K562 (cell line): ENCODE measurements at regions not wholly inside any gene's neighbourhood (a gene's known extent, or its start where the extent isn't known, plus 50 kb on each side); places are given as distances from the start of the nearest gene placed in this dataset.
"Not testable (repeated sequence)": the region's sequence is repeated elsewhere in the genome, so short reads cannot be mapped to it uniquely, and the experiment has no call there.

ENCODE experiments used
- ATAC-seq: fragments of 200-7000 bp; cut with Tn5 transposase; 3 replicates; pipeline ENCODE4 v1.9.1; 2020; ENCODE audit warnings: moderate library complexity
- BruUV-seq: library from RNA; stranded (reverse); fragments of 400-500 nt; replicated peaks from 2 replicates; lab custom pipeline; 2021; lab: Mats Ljungman, UMichigan
- CTCF ChIA-PET: fragments of 300-600 bp; formaldehyde crosslinking; extraction: SDS; loops from one replicate; lab custom pipeline; 2021; ENCODE audit warnings: low intra/inter-chr PET ratio; lab: Yijun Ruan, JAX
- POLR2A ChIA-PET: fragments of 300-600, 350-650 bp; sonication (Branson Sonifier 250); formaldehyde crosslinking; extraction: SDS; loops from one replicate; lab custom pipeline; 2021; ENCODE audit warnings: antibody characterized with exemption, inconsistent platforms; lab: Yijun Ruan, JAX
- DNase-seq, 4 experiments: peaks; one replicate each; pipeline versions ENCODE4 v3.0.0 to v3.0.0-alpha.2; 2011 to 2018; ENCODE audit warnings: low spot score in 3 of 4, mixed read lengths in 3 of 4; ENCODE audit errors: extremely low read depth in 1 of 4
- FAIRE-seq: peaks from 2 replicates; lab custom pipeline; 2011; peaks lifted over from hg19 to GRCh38; lab: Jason Lieb, UNC
- H2AFZ ChIP-seq: 2 replicates; pipeline ENCODE4 v1.6.0; 2011; ENCODE audit warnings: low read depth, low read length, control low read depth, inconsistent platforms
- H3K27ac ChIP-seq: fragments of 200-600 bp; 3 replicates; pipeline ENCODE4 v1.8.0; 2011; ENCODE audit warnings: low read depth, mild to moderate bottlenecking, control low read depth, inconsistent platforms, low read length, moderate library complexity, mixed read lengths; ENCODE audit errors: extremely low read depth
- H3K27me3 ChIP-seq, 2 experiments: fragments of 300-600 bp in 1 of 2; 2 replicates in 1 of 2; 3 replicates in 1 of 2; pipeline versions ENCODE4 v1.6.0 to v1.8.0; 2011; ENCODE audit warnings: inconsistent platforms in 2 of 2, low read length in 2 of 2, mild to moderate bottlenecking in 1 of 2, mixed read lengths in 1 of 2, moderate library complexity in 1 of 2; ENCODE audit not compliant: control insufficient read depth in 2 of 2, insufficient read depth in 2 of 2
- H3K36me3 ChIP-seq: fragments of 300-600 bp; 3 replicates; pipeline ENCODE4 v1.8.0; 2011; ENCODE audit warnings: mild to moderate bottlenecking, low read length, inconsistent platforms; ENCODE audit not compliant: control insufficient read depth, insufficient read depth
- H3K4me1 ChIP-seq, 2 experiments: fragments of 200-600 bp in 1 of 2; replicated peaks in 1 of 2; 2 replicates in 1 of 2; 3 replicates in 1 of 2; pipeline versions ENCODE4 v1.5.1 to v1.8.0; 2011; ENCODE audit warnings: inconsistent platforms in 2 of 2, low read length in 2 of 2, mild to moderate bottlenecking in 1 of 2, mixed read lengths in 1 of 2, moderate library complexity in 1 of 2; ENCODE audit not compliant: control insufficient read depth in 2 of 2, insufficient read depth in 2 of 2
- H3K4me2 ChIP-seq: 2 replicates; pipeline ENCODE4 v1.6.1; 2011; ENCODE audit warnings: low read length, control low read depth, inconsistent platforms, mixed read lengths; ENCODE audit not compliant: insufficient read depth
- H3K4me3 ChIP-seq: fragments of 200-600 bp; sonication (generic), shearing (Covaris generic); 2 replicates; pipeline ENCODE4 v1.5.1; 2016; ENCODE audit warnings: control low read depth, inconsistent platforms
- H3K79me2 ChIP-seq: fragments of 200-600 bp; 3 replicates; pipeline ENCODE4 v1.8.0; 2011; ENCODE audit warnings: low read length, inconsistent platforms; ENCODE audit not compliant: control insufficient read depth, insufficient read depth
- H3K9ac ChIP-seq, 2 experiments: 2 replicates each; pipeline versions ENCODE4 v1.6.0 to v1.6.1; 2011; ENCODE audit warnings: low read depth in 2 of 2, low read length in 2 of 2, control low read depth in 1 of 2, inconsistent platforms in 1 of 2, mild to moderate bottlenecking in 1 of 2, mixed read lengths in 1 of 2; ENCODE audit not compliant: insufficient read depth in 1 of 2
- H3K9me1 ChIP-seq: one replicate; pipeline ENCODE4 v1.6.0; 2011; ENCODE audit warnings: inconsistent platforms, mild to moderate bottlenecking, low read length, moderate library complexity; ENCODE audit not compliant: control insufficient read depth, insufficient read depth
- H3K9me3 ChIP-seq: replicated peaks from 2 replicates; pipeline ENCODE4 v1.5.1; 2011; ENCODE audit warnings: low read depth, low read length, inconsistent platforms; ENCODE audit not compliant: control insufficient read depth, insufficient read depth
- H4K20me1 ChIP-seq: replicated peaks from 2 replicates; pipeline ENCODE4 v1.6.1; 2011; ENCODE audit warnings: low read length, inconsistent platforms, mixed read lengths; ENCODE audit not compliant: control insufficient read depth, insufficient read depth
- BCOR ChIP-seq: fragments of 450-650 bp; IDR thresholded peaks from 2 replicates; pipeline ENCODE4 v1.6.1; 2016
- CREB1 ChIP-seq, 2 experiments: sonication (generic) in 1 of 2; formaldehyde crosslinking in 1 of 2; IDR thresholded peaks; 2 replicates each; pipeline versions ENCODE4 v1.6.1 to v1.8.0; 2012 to 2022; ENCODE audit warnings: inconsistent platforms in 1 of 2, mild to moderate bottlenecking in 1 of 2, missing genetic modification reagents in 1 of 2, moderate library complexity in 1 of 2
- CREM ChIP-seq: IDR thresholded peaks from 2 replicates; pipeline ENCODE4 v1.6.1; 2014; ENCODE audit warnings: antibody characterized with exemption, low read depth
- ELF1 ChIP-seq: fragments of 200-800 bp; sonication (Bioruptor generic); IDR thresholded peaks from 2 replicates; pipeline ENCODE4 v1.6.1; 2016; ENCODE audit warnings: missing genetic modification characterization, missing compliant biosample characterization
- ETV1 ChIP-seq: fragments of 450-650 bp; conservative IDR thresholded peaks from 2 replicates; pipeline ENCODE4 v1.6.1; 2016; ENCODE audit warnings: missing genetic modification characterization, control low read depth, low read depth, missing compliant biosample characterization
- NR2C1 ChIP-seq, 2 experiments: fragments of 450-650 bp; IDR thresholded peaks; 2 replicates each; pipeline ENCODE4 v1.6.1; 2017; ENCODE audit warnings: mild to moderate bottlenecking in 2 of 2, antibody characterized with exemption in 1 of 2, inconsistent platforms in 1 of 2, missing compliant biosample characterization in 1 of 2, missing genetic modification characterization in 1 of 2
- TRIM28 ChIP-seq: fragments of 450-650 bp; IDR thresholded peaks from 2 replicates; pipeline ENCODE4 v1.6.1; 2017
- ZNF146 ChIP-seq: IDR thresholded peaks from one replicate; pipeline ENCODE4 v1.6.1; 2018; ENCODE audit warnings: missing compliant biosample characterization; ENCODE audit not compliant: unreplicated experiment
- WGBS: fragments of 100-300 bp; shearing (Covaris generic); methylation state at CpG from one replicate; pipeline ENCODE4 v1.1.6; 2016; ENCODE audit warnings: low coverage, mixed read lengths; ENCODE audit not compliant: insufficient coverage; ENCODE audit errors: missing lambda C conversion rate; 5-methylcytosine and 5-hydroxymethylcytosine counted together
- in situ Hi-C: fragments of 300-500 bp; cut with MboI; formaldehyde crosslinking; loops from 4 replicates; pipeline ENCODE4 v1.15.0; 2018; ENCODE audit warnings: inconsistent platforms, mixed read lengths
- intact Hi-C: fragments of 100-400 bp; cut with micrococcal nuclease; formaldehyde crosslinking; loops from 2 replicates; pipeline ENCODE4 v1.14.2; 2022
- TF ChIP-seq, protein P1 (sequence below): sonication (generic); IDR thresholded peaks from 2 replicates; pipeline ENCODE4 v1.6.1; 2016

DNA sequence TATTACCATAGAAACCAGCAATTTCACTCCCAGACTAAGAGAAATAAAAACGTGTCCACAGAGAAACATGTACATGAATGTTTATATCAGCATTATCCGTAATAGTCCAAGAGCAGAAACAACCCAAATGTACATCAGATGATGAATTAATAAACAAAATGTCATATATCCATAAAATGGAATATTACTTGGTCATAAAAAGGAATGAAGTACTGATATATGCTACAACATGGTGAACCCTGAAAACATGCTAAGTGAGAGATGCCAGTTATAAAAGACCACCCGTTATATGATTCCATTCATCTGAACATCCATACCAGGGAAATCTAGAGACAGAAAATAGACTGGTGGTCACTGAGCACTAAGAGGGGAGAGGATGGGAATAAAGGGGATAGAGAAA lies 61.4 kb upstream of the SRRM3 start:
- H3K79me2 ChIP-seq, H3K4me3 ChIP-seq, H3K4me2 ChIP-seq, intact Hi-C loops, H3K36me3 ChIP-seq, H4K20me1 ChIP-seq, DNase-seq, CTCF ChIA-PET, in situ Hi-C loops, H3K27me3 ChIP-seq, POLR2A ChIA-PET, BruUV-seq, ATAC-seq, FAIRE-seq, H3K9me1 ChIP-seq, H3K9me3 ChIP-seq: not testable (repeated sequence)
- peaks cover 3 to 30% of the 10 kb centered on the region in 2 experiments; a peak in 3 of 5 replicates for H3K4me1 ChIP-seq
- WGBS: 39% methylated on average over 3 of the region's 3 CpGs
- peak; percentile 64 for TF ChIP-seq ZNF146 (CRISPR knock-in tag)
- 0 out of 2 replicates have a peak, but pooled peaks have one; percentile 25 for TF ChIP-seq BCOR
- TF ChIP-seq, all 486 proteins: peak for 2; not testable (repeated sequence) for 484
- H3K9ac ChIP-seq, H3K27ac ChIP-seq, H2AFZ ChIP-seq: not testable (repeated sequence)

DNA sequence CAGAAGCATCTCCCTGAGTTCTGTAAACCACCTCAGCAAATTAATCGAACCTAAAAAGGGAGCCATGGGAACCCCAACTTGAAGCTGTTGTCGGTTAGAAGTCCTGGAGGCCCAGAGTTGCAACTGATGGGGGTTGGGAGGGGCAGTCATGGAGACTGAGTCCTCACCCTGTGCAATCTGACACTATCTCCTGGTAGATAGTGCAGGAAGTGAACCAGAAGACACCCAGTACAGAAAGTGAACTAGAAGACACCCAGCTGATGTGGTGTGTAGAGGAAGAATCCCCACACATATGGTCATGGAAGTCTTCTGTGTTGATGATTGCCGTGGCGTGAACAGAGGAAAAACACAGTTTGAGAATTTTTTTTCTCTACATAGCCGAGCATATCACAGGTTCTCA lies 58.8 kb upstream of the SRRM3 start:
- no peaks in the 10 kb centered on the region for H4K20me1 ChIP-seq
- H3K4me1 ChIP-seq: peaks cover 3 to 30% of the 10 kb centered on the region in 2 experiments; a peak in 3 of 5 replicates
- FAIRE-seq (no peak), ATAC-seq (peak; percentile 82), DNase-seq (peak in 2 of 4 experiments; percentile 38 to 71)
- H3K27ac ChIP-seq: peak overlapping the region; percentile 1; the same call in 2 of the 3 replicates
- 0 out of 2 replicates have a peak overlapping the region, but pooled peaks have one; percentile 28 for H3K4me2 ChIP-seq
- intact Hi-C loops: no loop called here
- no peak overlapping the region for H3K4me3 ChIP-seq
- H3K9ac ChIP-seq: no peak overlapping the region
- 28% methylated on average over 5 of the region's 5 CpGs for WGBS
- ChIA-PET POLR2A (interaction anchor here (1.5 kb wide), 1 partner anchor 74 kb away, joined by 5 read pairs; no protein-coding TSS in a partner anchor), CTCF (no interaction called here)
- no peaks in the 10 kb centered on the region for H3K27me3 ChIP-seq
- in situ Hi-C loops: no loop called here
- BruUV-seq: no TSS peak
- H3K36me3 ChIP-seq: no peaks in the 10 kb centered on the region
- no peaks in the 10 kb centered on the region for H3K9me3 ChIP-seq
- no peaks in the 10 kb centered on the region for H3K9me1 ChIP-seq
- no peaks in the 10 kb centered on the region for H3K79me2 ChIP-seq
- H2AFZ ChIP-seq: peak overlapping the region; percentile 54
- no peak for TF ChIP-seq CREB1 (IDR thresholded peaks at IDR 0.05)
- no peak for TF ChIP-seq CREB1 (CRISPR knock-in tag; IDR thresholded peaks at IDR 0.05)
- TF ChIP-seq, protein P1, sequence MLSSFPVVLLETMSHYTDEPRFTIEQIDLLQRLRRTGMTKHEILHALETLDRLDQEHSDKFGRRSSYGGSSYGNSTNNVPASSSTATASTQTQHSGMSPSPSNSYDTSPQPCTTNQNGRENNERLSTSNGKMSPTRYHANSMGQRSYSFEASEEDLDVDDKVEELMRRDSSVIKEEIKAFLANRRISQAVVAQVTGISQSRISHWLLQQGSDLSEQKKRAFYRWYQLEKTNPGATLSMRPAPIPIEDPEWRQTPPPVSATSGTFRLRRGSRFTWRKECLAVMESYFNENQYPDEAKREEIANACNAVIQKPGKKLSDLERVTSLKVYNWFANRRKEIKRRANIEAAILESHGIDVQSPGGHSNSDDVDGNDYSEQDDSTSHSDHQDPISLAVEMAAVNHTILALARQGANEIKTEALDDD: peak; percentile 62; the same call in 1 of the 2 replicates
- TF ChIP-seq ELF1 (tag): 0 out of 2 replicates have a peak, but pooled peaks have one; percentile 40
- TF ChIP-seq ETV1 (tag): 0 out of 2 replicates have a peak, but pooled peaks have one; percentile 41
- no peak for TF ChIP-seq TRIM28
- peak; percentile 43 for TF ChIP-seq CREM
- TF ChIP-seq NR2C1 (IDR thresholded peaks at IDR 0.05): no peak
- peak; percentile 40; the same call in 1 of the 2 replicates for TF ChIP-seq NR2C1 (tag; IDR thresholded peaks at IDR 0.05)
